HEK293 (cell line): ENCODE measurements at regions not wholly inside any gene's neighbourhood (a gene's known extent, or its start where the extent isn't known, plus 50 kb on each side); places are given as distances from the start of the nearest gene placed in this dataset.
A peak's percentile ranks its signal among the peaks of the same experiment; 100 is the strongest.
"Not testable (repeated sequence)": the region's sequence is repeated elsewhere in the genome, so short reads cannot be mapped to it uniquely, and the experiment has no call there.

Experiments used
- CTCF ChIA-PET: fragments of 350-600 bp; formaldehyde crosslinking; extraction: SDS; loops from one replicate; lab custom pipeline; 2021; ENCODE audit warnings: antibody characterized with exemption; lab: Yijun Ruan, JAX
- POLR2A ChIA-PET: fragments of 300-600 bp; formaldehyde crosslinking; extraction: SDS; loops from one replicate; lab custom pipeline; 2020; ENCODE audit warnings: antibody characterized with exemption, inconsistent platforms; lab: Yijun Ruan, JAX
- H3K27ac ChIP-seq: fragments of 200-500 bp; sonication (Bioruptor generic); 2 replicates; pipeline ENCODE4 v1.5.1; 2014; ENCODE audit warnings: low read depth, low read length, control low read depth, inconsistent platforms; ENCODE audit errors: extremely low read depth
- H3K36me3 ChIP-seq, 2 experiments: fragments of 200-500 bp in 1 of 2; sonication (Bioruptor generic) in 1 of 2; 1 replicate in 1 of 2; 2 replicates in 1 of 2; pipeline ENCODE4 v1.5.1; 2014 to 2017; ENCODE audit warnings: inconsistent platforms in 2 of 2, low read length in 2 of 2; ENCODE audit not compliant: control insufficient read depth in 2 of 2, insufficient read depth in 1 of 2
- H3K4me1 ChIP-seq: fragments of 200-500 bp; sonication (Bioruptor generic); 2 replicates; pipeline ENCODE4 v1.5.1; 2014; ENCODE audit warnings: mild to moderate bottlenecking, low read length, inconsistent platforms; ENCODE audit not compliant: control insufficient read depth, insufficient read depth
- H3K4me3 ChIP-seq: 2 replicates; pipeline ENCODE4 v1.5.1; 2011; ENCODE audit warnings: low read depth, mild to moderate bottlenecking, control low read depth, low read length, moderate library complexity
- H3K9me3 ChIP-seq: fragments of 200-500 bp; sonication (Bioruptor generic); 2 replicates; pipeline ENCODE4 v1.5.1; 2014; ENCODE audit warnings: low read depth, low read length, inconsistent platforms; ENCODE audit not compliant: control insufficient read depth, insufficient read depth
- SETDB1 ChIP-seq: IDR thresholded peaks from one replicate; pipeline ENCODE4 v1.6.1; 2017; ENCODE audit warnings: mild to moderate bottlenecking, low read length, moderate library complexity, mixed read lengths; ENCODE audit not compliant: insufficient read length
- YY1 ChIP-seq: fragments of 450-650 bp; formaldehyde crosslinking; IDR thresholded peaks from 2 replicates; pipeline ENCODE4 v1.5.1; 2018; ENCODE audit warnings: missing biosample characterization, missing genetic modification characterization
- ZBTB48 ChIP-seq: fragments of 450-650 bp; formaldehyde crosslinking; IDR thresholded peaks from 2 replicates; pipeline ENCODE4 v1.5.1; 2016; ENCODE audit warnings: missing biosample characterization, missing genetic modification characterization
- ZFP41 ChIP-seq: fragments of 450-650 bp; formaldehyde crosslinking; IDR thresholded peaks from 2 replicates; pipeline ENCODE4 v1.5.1; 2016; ENCODE audit warnings: missing biosample characterization, missing genetic modification characterization, borderline replicate concordance
- ZNF121 ChIP-seq: fragments of 450-650 bp; formaldehyde crosslinking; IDR thresholded peaks from 2 replicates; pipeline ENCODE4 v1.5.1; 2016; ENCODE audit warnings: missing biosample characterization, missing genetic modification characterization
- ZNF324 ChIP-seq: fragments of 450-650 bp; formaldehyde crosslinking; IDR thresholded peaks from 2 replicates; pipeline ENCODE4 v1.5.1; 2016; ENCODE audit warnings: missing biosample characterization, missing genetic modification characterization
- ZNF341 ChIP-seq: fragments of 450-650 bp; formaldehyde crosslinking; IDR thresholded peaks from 2 replicates; pipeline ENCODE4; 2016; ENCODE audit warnings: low read depth, missing biosample characterization, missing genetic modification characterization
- ZNF350 ChIP-seq: fragments of 450-650 bp; formaldehyde crosslinking; IDR thresholded peaks from 2 replicates; pipeline ENCODE4 v1.5.0; 2017; ENCODE audit warnings: missing biosample characterization, mild to moderate bottlenecking, missing genetic modification characterization
- ZNF366 ChIP-seq: fragments of 450-650 bp; formaldehyde crosslinking; conservative IDR thresholded peaks from 2 replicates; pipeline ENCODE4 v1.5.1; 2016; ENCODE audit warnings: missing biosample characterization, missing genetic modification characterization
- ZNF423 ChIP-seq: fragments of 450-650 bp; formaldehyde crosslinking; IDR thresholded peaks from 2 replicates; pipeline ENCODE4 v1.5.1; 2016; ENCODE audit warnings: missing biosample characterization, missing genetic modification characterization
- ZNF596 ChIP-seq: fragments of 450-650 bp; IDR thresholded peaks from 2 replicates; pipeline ENCODE4 v1.5.0; 2018; ENCODE audit warnings: missing biosample characterization, mild to moderate bottlenecking, missing genetic modification characterization, moderate library complexity
- ZNF837 ChIP-seq: fragments of 450-650 bp; formaldehyde crosslinking; IDR thresholded peaks from 2 replicates; pipeline ENCODE4 v1.5.1; 2016; ENCODE audit warnings: missing biosample characterization, missing genetic modification characterization
- ZSCAN16 ChIP-seq: fragments of 450-650 bp; formaldehyde crosslinking; IDR thresholded peaks from 2 replicates; pipeline ENCODE4 v1.5.1; 2016; ENCODE audit warnings: missing biosample characterization, missing genetic modification characterization
- TF ChIP-seq, protein P1 (sequence below): fragments of 450-650 bp; formaldehyde crosslinking; IDR thresholded peaks from 2 replicates; pipeline ENCODE4 v1.5.1; 2017; ENCODE audit warnings: missing biosample characterization, mild to moderate bottlenecking, missing genetic modification characterization, moderate library complexity
- TF ChIP-seq, protein P2 (sequence below): fragments of 450-650 bp; formaldehyde crosslinking; IDR thresholded peaks from 2 replicates; pipeline ENCODE4 v1.5.1; 2016; ENCODE audit warnings: missing biosample characterization, missing genetic modification characterization

DNA sequence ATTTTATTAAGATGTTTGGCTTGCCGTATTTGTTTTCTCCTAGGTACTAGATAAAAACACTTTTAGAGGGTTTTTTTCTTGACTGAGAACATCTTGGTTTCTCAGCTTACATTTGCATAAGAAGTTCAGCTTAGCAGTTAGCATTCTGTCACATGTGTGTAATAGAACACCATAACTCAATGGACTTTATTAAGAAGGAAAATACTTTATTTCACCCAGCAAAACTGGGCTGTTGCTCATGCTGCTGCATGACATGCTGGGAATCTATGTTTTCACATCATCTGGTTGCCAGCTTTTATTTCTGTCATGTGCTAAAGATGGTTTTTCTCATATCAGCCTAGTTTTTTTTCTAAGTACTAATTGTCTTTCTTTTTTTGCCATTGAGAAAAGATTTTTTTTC lies 144.6 kb downstream of the UTRN start:
- POLR2A ChIA-PET: no interaction called here
- no peak for TF ChIP-seq ZNF341 (tag by site-specific recombination)
- TF ChIP-seq ZNF423 (tag by site-specific recombination): no peak
- TF ChIP-seq ZNF596 (tag by site-specific recombination): no peak
- TF ChIP-seq ZNF366 (tag by site-specific recombination): no peak
- TF ChIP-seq SETDB1: no peak
- TF ChIP-seq, protein P1, sequence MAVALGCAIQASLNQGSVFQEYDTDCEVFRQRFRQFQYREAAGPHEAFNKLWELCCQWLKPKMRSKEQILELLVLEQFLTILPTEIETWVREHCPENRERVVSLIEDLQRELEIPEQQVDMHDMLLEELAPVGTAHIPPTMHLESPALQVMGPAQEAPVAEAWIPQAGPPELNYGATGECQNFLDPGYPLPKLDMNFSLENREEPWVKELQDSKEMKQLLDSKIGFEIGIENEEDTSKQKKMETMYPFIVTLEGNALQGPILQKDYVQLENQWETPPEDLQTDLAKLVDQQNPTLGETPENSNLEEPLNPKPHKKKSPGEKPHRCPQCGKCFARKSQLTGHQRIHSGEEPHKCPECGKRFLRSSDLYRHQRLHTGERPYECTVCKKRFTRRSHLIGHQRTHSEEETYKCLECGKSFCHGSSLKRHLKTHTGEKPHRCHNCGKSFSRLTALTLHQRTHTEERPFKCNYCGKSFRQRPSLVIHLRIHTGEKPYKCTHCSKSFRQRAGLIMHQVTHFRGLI (tag by site-specific recombination): no peak
- H3K4me3 ChIP-seq: no peak overlapping the region
- no peak overlapping the region for H3K27ac ChIP-seq
- H3K9me3 ChIP-seq: no peaks in the 10 kb centered on the region
- CTCF ChIA-PET: interaction anchor here (0.6 kb wide), 1 partner anchor 16 kb away, joined by 4 read pairs; no protein-coding TSS in a partner anchor
- no peaks in the 10 kb centered on the region for H3K4me1 ChIP-seq
- H3K36me3 ChIP-seq: peaks cover 3 to 33% of the 10 kb centered on the region in 2 experiments; a peak in 2 of 3 replicates

DNA sequence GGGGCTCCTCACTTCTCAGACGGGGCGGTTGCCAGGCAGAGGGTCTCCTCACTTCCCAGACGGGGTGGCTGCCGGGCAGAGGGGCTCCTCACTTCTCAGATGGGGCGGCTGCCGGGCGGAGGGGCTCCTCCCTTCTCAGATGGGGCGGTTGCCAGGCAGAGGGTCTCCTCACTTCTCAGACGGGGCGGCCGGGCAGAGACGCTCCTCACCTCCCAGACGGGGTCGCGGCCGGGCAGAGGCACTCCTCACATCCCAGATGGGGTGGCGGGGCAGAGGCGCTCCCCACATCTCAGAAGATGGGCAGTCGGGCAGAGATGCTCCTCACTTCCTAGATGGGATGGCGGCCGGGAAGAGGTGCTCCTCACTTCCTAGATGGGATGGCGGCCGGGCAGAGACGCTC lies 148.3 kb downstream of the UTRN start:
- H3K4me3 ChIP-seq, CTCF ChIA-PET, H3K9me3 ChIP-seq, H3K27ac ChIP-seq, POLR2A ChIA-PET, H3K4me1 ChIP-seq: not testable (repeated sequence)
- H3K36me3 ChIP-seq: peaks cover 12 to 53% of the 10 kb centered on the region in 2 experiments; a peak in 2 of 3 replicates

DNA sequence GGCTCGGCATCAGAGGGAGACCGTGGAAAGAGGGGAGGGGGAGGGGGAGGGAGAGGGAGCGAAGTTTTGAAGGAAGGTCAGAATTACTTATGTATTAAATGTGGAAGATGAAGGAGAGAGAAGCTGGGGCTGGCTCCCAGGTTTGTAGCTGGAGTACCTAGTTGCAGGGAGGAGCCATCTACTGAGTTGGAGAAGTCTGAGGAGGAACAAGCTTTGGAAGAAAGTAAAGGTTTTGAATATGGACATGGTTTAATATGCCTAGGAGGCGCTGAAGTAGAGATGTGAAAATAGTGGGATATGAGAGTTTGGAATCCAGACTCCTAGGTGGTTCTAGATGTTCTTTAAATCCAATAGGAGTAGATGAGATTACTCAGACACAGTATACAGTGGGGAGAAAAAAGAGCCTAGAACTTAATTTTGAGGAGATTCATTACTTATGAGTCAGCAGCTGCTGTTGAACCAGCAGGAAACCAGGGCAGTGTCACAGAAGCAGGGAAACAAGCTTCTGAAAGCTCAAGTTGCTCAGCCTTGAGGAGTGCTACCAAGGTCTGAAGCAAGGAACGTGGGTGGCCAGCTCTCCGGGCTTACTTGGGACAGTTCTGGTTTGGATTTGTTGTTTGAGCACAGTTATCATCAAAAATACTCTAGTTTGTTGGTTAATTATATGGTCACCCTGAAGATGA lies 149.3 kb downstream of the UTRN start:
- Histone ChIP-seq H3K27ac (no peak overlapping the region), H3K9me3 (no peaks in the 10 kb centered on the region), H3K4me1 (no peaks in the 10 kb centered on the region)
- CTCF ChIA-PET: interaction anchor here (1.2 kb wide), 1 partner anchor 48 kb away, joined by 3 read pairs; no protein-coding TSS in a partner anchor
- POLR2A ChIA-PET: no interaction called here
- TF ChIP-seq ZFP41 (tag by site-specific recombination): no peak
- no peak for TF ChIP-seq ZBTB48
- TF ChIP-seq, protein P2, sequence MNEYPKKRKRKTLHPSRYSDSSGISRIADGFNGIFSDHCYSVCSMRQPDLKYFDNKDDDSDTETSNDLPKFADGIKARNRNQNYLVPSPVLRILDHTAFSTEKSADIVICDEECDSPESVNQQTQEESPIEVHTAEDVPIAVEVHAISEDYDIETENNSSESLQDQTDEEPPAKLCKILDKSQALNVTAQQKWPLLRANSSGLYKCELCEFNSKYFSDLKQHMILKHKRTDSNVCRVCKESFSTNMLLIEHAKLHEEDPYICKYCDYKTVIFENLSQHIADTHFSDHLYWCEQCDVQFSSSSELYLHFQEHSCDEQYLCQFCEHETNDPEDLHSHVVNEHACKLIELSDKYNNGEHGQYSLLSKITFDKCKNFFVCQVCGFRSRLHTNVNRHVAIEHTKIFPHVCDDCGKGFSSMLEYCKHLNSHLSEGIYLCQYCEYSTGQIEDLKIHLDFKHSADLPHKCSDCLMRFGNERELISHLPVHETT (tag by site-specific recombination): no peak
- TF ChIP-seq YY1: no peak
- no peak for TF ChIP-seq ZNF324 (tag by site-specific recombination)
- no peak for TF ChIP-seq ZNF350 (tag by site-specific recombination)
- TF ChIP-seq ZNF837: no peak
- TF ChIP-seq, all 188 proteins: peak for 0
- H3K4me3 ChIP-seq: no peak overlapping the region
- H3K36me3 ChIP-seq: peaks cover 15 to 56% of the 10 kb centered on the region in 2 experiments

DNA sequence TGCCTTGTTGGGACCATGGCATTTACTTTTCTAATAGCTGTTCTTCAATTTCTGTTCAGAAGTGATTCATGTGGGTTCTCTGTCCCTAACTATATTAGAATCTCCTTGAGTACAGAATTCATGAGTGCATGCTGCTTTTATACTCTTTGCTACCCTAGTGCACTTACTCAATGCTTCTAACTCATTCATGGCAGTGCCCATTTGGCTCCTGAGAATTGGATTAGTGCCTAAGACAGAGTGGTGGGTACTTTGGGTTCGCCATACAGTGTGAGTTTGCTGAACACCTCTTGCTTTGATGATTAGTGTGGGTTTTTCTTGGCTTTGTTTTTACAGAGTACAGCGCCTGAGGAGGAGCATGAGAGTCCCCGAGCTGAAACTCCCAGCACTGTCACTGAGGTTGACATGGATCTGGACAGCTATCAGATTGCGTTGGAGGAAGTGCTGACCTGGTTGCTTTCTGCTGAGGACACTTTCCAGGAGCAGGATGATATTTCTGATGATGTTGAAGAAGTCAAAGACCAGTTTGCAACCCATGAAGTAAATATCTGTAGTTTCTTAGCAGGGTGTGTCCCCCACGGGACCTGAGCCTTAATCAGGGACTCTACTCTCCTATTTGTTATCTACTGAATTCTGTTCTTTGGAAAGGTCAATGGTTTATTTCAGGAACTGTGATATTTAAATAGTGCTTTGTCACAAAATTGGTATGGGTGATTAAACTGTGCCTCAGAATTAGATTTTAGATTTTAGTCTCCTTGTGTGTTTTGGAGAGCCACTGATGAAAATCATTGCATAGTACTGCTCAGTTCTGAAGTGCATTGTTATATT lies 150.7 kb downstream of the UTRN start:
- ChIA-PET POLR2A (no interaction called here), CTCF (interaction anchor here (1.2 kb wide), 1 partner anchor 46 kb away, joined by 3 read pairs; no protein-coding TSS in a partner anchor)

More for the DNA sequence above, 150.7 kb downstream of the UTRN start:
- Histone ChIP-seq H3K4me3 (no peak overlapping the region), H3K4me1 (no peaks in the 10 kb centered on the region), H3K36me3 (peaks cover 18 to 60% of the 10 kb centered on the region in 2 experiments), H3K9me3 (no peaks in the 10 kb centered on the region), H3K27ac (no peak overlapping the region)
- TF ChIP-seq ZSCAN16 (tag by site-specific recombination) (0 out of 2 replicates have a peak, but pooled peaks have one; percentile 40), ZNF121 (tag by site-specific recombination) (no peak)
